Endothelial cell of umbilical vein (primary cell): ENCODE measurements at regions not wholly inside any gene's neighbourhood (a gene's known extent, or its start where the extent isn't known, plus 50 kb on each side); places are given as distances from the start of the nearest gene placed in this dataset.

Experiments
- BruUV-seq: library from RNA; stranded (reverse); fragments of 400-500 nt; replicated peaks from 2 replicates; lab custom pipeline; 2021; lab: Mats Ljungman, UMichigan
- CTCF ChIA-PET: fragments of 300-600, 350-600 bp; sonication (Branson Sonifier 250); formaldehyde crosslinking; loops from one replicate; lab custom pipeline; 2021; ENCODE audit warnings: antibody characterized with exemption, inconsistent platforms; lab: Charles Lee
- POLR2A ChIA-PET: fragments of 300-600, 350-600 bp; sonication (Branson Sonifier 250); formaldehyde crosslinking; loops from one replicate; lab custom pipeline; 2021; ENCODE audit warnings: antibody characterized with exemption, inconsistent platforms; lab: Charles Lee
- DNase-seq: peaks from one replicate; pipeline ENCODE4 v3.0.0-alpha.2; 2011; ENCODE audit warnings: low read depth, low spot score
- FAIRE-seq: peaks from 2 replicates; lab custom pipeline; 2011; peaks lifted over from hg19 to GRCh38; lab: Jason Lieb, UNC
- H2AFZ ChIP-seq: 2 replicates; pipeline ENCODE4 v1.6.0; 2012; ENCODE audit warnings: low read depth, low read length, control low read depth, inconsistent platforms
- H3K27ac ChIP-seq: 2 replicates; pipeline ENCODE4 v1.5.1; 2011; ENCODE audit warnings: low read depth, mild to moderate bottlenecking, control low read depth, low read length, moderate library complexity; ENCODE audit not compliant: insufficient read depth
- H3K27me3 ChIP-seq, 2 experiments: 2 replicates each; pipeline versions ENCODE4 v1.6.0 to v1.6.1; 2011; ENCODE audit warnings: low read length in 2 of 2, mixed read lengths in 1 of 2; ENCODE audit not compliant: control insufficient read depth in 2 of 2, insufficient read depth in 2 of 2
- H3K36me3 ChIP-seq, 2 experiments: 2 replicates in 1 of 2; 3 replicates in 1 of 2; pipeline ENCODE4 v1.5.1; 2011; ENCODE audit warnings: low read length in 2 of 2, mild to moderate bottlenecking in 1 of 2, moderate library complexity in 1 of 2; ENCODE audit not compliant: control insufficient read depth in 2 of 2, insufficient read depth in 2 of 2; ENCODE audit errors: extremely low read depth in 1 of 2
- H3K4me1 ChIP-seq: 3 replicates; pipeline ENCODE4 v1.5.1; 2011; ENCODE audit warnings: mild to moderate bottlenecking, low read length; ENCODE audit not compliant: control insufficient read depth, insufficient read depth; ENCODE audit errors: extremely low read depth
- H3K4me2 ChIP-seq: 2 replicates; pipeline ENCODE4 v1.6.1; 2011; ENCODE audit warnings: low read length, control low read depth, mixed read lengths; ENCODE audit not compliant: insufficient read depth
- H3K4me3 ChIP-seq, 3 experiments: fragments of 200-600 bp in 1 of 3; sonication (generic), shearing (Covaris generic) in 1 of 3; replicated peaks in 1 of 3; 2 replicates each; pipeline ENCODE4 v1.5.1; 2011 to 2016; ENCODE audit warnings: control low read depth in 3 of 3, low read length in 3 of 3, mild to moderate bottlenecking in 2 of 3, inconsistent platforms in 1 of 3, low read depth in 1 of 3, moderate library complexity in 1 of 3; ENCODE audit not compliant: insufficient read depth in 1 of 3
- H3K79me2 ChIP-seq: 2 replicates; pipeline ENCODE4 v1.6.0; 2012; ENCODE audit warnings: low read length, inconsistent platforms; ENCODE audit not compliant: control insufficient read depth, insufficient read depth
- H3K9ac ChIP-seq: replicated peaks from 2 replicates; pipeline ENCODE3; 2011; ENCODE audit warnings: low read length, control low read depth; ENCODE audit not compliant: insufficient read depth; ENCODE audit errors: extremely low read depth
- H3K9me1 ChIP-seq: replicated peaks from 3 replicates; pipeline ENCODE4 v1.6.0; 2011; ENCODE audit warnings: mild to moderate bottlenecking, low read length; ENCODE audit not compliant: control insufficient read depth, insufficient read depth; ENCODE audit errors: extremely low read depth
- H3K9me3 ChIP-seq: replicated peaks from 2 replicates; pipeline ENCODE4 v1.5.1; 2012; ENCODE audit warnings: low read length, inconsistent platforms; ENCODE audit not compliant: control insufficient read depth, insufficient read depth
- H4K20me1 ChIP-seq: replicated peaks from 2 replicates; pipeline ENCODE3; 2011; ENCODE audit warnings: mild to moderate bottlenecking, low read length; ENCODE audit not compliant: control insufficient read depth, insufficient read depth; ENCODE audit errors: extremely low read depth
- CTCF ChIP-seq, 2 donors: IDR thresholded peaks; 1 replicate in 1 of 2; 2 replicates in 1 of 2; pipeline ENCODE4 v1.5.1; 2011; ENCODE audit warnings: low read length in 2 of 2, mild to moderate bottlenecking in 2 of 2, moderate library complexity in 2 of 2, control low read depth in 1 of 2, inconsistent platforms in 1 of 2, low read depth in 1 of 2; ENCODE audit not compliant: insufficient read depth in 1 of 2; ENCODE audit errors: extremely low read depth in 1 of 2
- EZH2 ChIP-seq: IDR thresholded peaks from 2 replicates; pipeline ENCODE4 v1.6.1; 2012; ENCODE audit warnings: borderline replicate concordance, low read depth, mild to moderate bottlenecking, moderate library complexity, low read length, inconsistent platforms; ENCODE audit not compliant: severe bottlenecking
- FOS ChIP-seq: IDR thresholded peaks from 2 replicates; pipeline ENCODE4 v1.6.1; 2011; ENCODE audit warnings: mild to moderate bottlenecking, low read length, moderate library complexity, borderline replicate concordance; ENCODE audit not compliant: insufficient read depth
- GATA2 ChIP-seq: IDR thresholded peaks from 2 replicates; pipeline ENCODE4 v1.7.0; 2011; ENCODE audit warnings: low read depth, mild to moderate bottlenecking, moderate library complexity, mixed read lengths, low read length; ENCODE audit not compliant: insufficient read length, insufficient read depth
- JUN ChIP-seq: IDR thresholded peaks from 2 replicates; pipeline ENCODE4 v1.6.1; 2011; ENCODE audit warnings: borderline replicate concordance, low read depth; ENCODE audit not compliant: insufficient read length, insufficient read depth
- MAX ChIP-seq: IDR thresholded peaks from 2 replicates; pipeline ENCODE4 v1.6.1; 2011; ENCODE audit not compliant: insufficient read depth, insufficient read length
- POLR2A ChIP-seq: IDR thresholded peaks from 2 replicates; pipeline ENCODE4 v1.6.1; 2012; ENCODE audit warnings: low read depth, mild to moderate bottlenecking, control low read depth, low read length
- POLR2AphosphoS5 ChIP-seq: IDR thresholded peaks from 2 replicates; pipeline ENCODE4 v1.6.1; 2012; ENCODE audit warnings: low read depth, mild to moderate bottlenecking, control low read depth, low read length, moderate library complexity; ENCODE audit not compliant: insufficient read depth
- dilution Hi-C: fragments of 300-500 bp; cut with MboI; formaldehyde crosslinking; loops from one replicate; pipeline ENCODE4 v1.15.0; 2019; ENCODE audit warnings: low sequenced_read_pairs; ENCODE audit not compliant: extremely low pct_ligation_motif_present
- intact Hi-C: fragments of 100-400 bp; cut with micrococcal nuclease; formaldehyde crosslinking; loops from one replicate; pipeline ENCODE4 v1.10.0; 2022

DNA sequence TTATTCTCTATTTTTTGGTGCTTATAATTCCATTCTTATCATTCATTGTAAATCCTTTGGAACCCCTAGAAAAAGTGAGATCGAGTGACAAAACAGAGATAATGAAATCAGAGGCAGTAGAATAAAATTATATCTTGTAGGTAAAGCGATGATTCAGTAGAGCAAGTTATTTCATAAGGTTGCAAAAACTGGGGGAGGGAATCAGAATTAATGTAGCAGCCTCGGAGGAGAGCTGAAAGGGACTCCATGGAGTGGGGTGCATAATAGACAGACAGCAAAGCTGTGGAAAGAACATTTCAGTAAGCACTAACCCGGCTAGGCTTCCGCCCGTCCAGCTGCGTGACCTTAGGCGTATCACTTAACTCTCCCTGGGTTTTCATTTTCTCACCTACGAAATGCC lies 289.7 kb downstream of the EN1 start:
- BruUV-seq = no TSS peak
- intact Hi-C loops (no loop called here), dilution Hi-C loops (no loop called here)
- Histone ChIP-seq H3K27ac (no peak overlapping the region), H3K79me2 (no peaks in the 10 kb centered on the region), H3K9me1 (no peaks in the 10 kb centered on the region), H3K9me3 (peaks cover 2% of the 10 kb centered on the region), H3K4me3 (no peak overlapping the region), H3K36me3 (no peaks in the 10 kb centered on the region), H3K4me2 (no peak overlapping the region), H3K9ac (no peak overlapping the region), H3K27me3 (no peaks in the 10 kb centered on the region), H3K4me1 (no peaks in the 10 kb centered on the region), H4K20me1 (no peaks in the 10 kb centered on the region), H2AFZ (no peak overlapping the region)
- DNase-seq (no peak), FAIRE-seq (no peak)
- TF ChIP-seq POLR2A = no peak
- TF ChIP-seq MAX = no peak
- no peak for TF ChIP-seq EZH2
- TF ChIP-seq JUN = no peak
- no peak for TF ChIP-seq POLR2AphosphoS5
- no peak for TF ChIP-seq CTCF (IDR thresholded peaks at IDR 0.05; ENCODE audit: extremely low read depth in 1 of 2, insufficient read depth in 1 of 2, low read depth in 1 of 2, low read length in 2 of 2)
- no peak for TF ChIP-seq GATA2
- TF ChIP-seq FOS = no peak
- CTCF ChIA-PET = no interaction called here
- POLR2A ChIA-PET = no interaction called here
